HFFc6 (cell line): ENCODE measurements at regions not wholly inside any gene's neighbourhood (a gene's known extent, or its start where the extent isn't known, plus 50 kb on each side); places are given as distances from the start of the nearest gene placed in this dataset.

ENCODE experiments used
- DNase-seq: peaks from one replicate; pipeline ENCODE4 v3.0.0-alpha.2; 2018
- H3K27ac Mint-ChIP-seq: 2 replicates; pipeline ENCODE4 v1.8.0; 2020; ENCODE audit warnings: mild to moderate bottlenecking, mixed read lengths
- H3K27me3 Mint-ChIP-seq: 2 replicates; pipeline ENCODE4 v1.8.0; 2021; ENCODE audit warnings: mild to moderate bottlenecking, moderate library complexity, mixed read lengths; ENCODE audit not compliant: insufficient read depth
- H3K36me3 Mint-ChIP-seq: 2 replicates; pipeline ENCODE4 v1.8.0; 2021; ENCODE audit warnings: low read depth, mixed read lengths
- H3K4me1 Mint-ChIP-seq: 2 replicates; pipeline ENCODE4 v1.8.0; 2020; ENCODE audit warnings: low read depth, mixed read lengths
- H3K4me3 Mint-ChIP-seq: 2 replicates; pipeline ENCODE4 v1.8.0; 2020; ENCODE audit warnings: mild to moderate bottlenecking, moderate library complexity, mixed read lengths
- H3K9me3 Mint-ChIP-seq: 2 replicates; pipeline ENCODE4 v1.8.0; 2020; ENCODE audit warnings: mild to moderate bottlenecking, mixed read lengths
- TF ChIP-seq, protein P1 (sequence below): fragments of 200-600 bp; sonication (generic); IDR thresholded peaks from 2 replicates; pipeline ENCODE4 v1.5.0; 2021; ENCODE audit warnings: antibody characterized with exemption, mild to moderate bottlenecking

DNA sequence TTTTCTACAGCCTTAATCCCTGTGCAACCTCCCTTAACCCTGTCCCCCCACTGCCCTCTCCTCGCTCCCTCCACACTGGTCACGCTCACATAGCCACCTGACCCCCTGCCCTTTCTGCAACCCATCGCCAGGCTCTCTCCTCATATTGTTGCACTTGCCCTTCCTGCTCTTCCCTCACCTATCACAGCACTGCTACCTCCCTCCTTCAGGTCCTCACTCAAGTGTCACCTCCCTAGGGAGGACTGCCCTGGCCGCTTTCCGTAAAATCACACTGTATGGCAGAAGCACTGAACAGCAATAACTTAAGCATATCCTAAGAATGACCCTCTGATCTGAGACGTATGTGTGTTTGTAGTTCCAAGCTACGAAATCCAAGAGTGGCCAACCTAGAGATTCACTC, 406.0 kb downstream of the SIPA1L2 start:
- TF ChIP-seq, protein P1, sequence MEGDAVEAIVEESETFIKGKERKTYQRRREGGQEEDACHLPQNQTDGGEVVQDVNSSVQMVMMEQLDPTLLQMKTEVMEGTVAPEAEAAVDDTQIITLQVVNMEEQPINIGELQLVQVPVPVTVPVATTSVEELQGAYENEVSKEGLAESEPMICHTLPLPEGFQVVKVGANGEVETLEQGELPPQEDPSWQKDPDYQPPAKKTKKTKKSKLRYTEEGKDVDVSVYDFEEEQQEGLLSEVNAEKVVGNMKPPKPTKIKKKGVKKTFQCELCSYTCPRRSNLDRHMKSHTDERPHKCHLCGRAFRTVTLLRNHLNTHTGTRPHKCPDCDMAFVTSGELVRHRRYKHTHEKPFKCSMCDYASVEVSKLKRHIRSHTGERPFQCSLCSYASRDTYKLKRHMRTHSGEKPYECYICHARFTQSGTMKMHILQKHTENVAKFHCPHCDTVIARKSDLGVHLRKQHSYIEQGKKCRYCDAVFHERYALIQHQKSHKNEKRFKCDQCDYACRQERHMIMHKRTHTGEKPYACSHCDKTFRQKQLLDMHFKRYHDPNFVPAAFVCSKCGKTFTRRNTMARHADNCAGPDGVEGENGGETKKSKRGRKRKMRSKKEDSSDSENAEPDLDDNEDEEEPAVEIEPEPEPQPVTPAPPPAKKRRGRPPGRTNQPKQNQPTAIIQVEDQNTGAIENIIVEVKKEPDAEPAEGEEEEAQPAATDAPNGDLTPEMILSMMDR = no peak
- Mint-ChIP-seq H3K4me1 (no peaks in the 10 kb centered on the region; the same call in 1 of the 2 replicates), H3K4me3 (no peak overlapping the region), H3K27me3 (no peaks in the 10 kb centered on the region; the same call in 1 of the 2 replicates), H3K9me3 (peaks cover 32% of the 10 kb centered on the region), H3K36me3 (no peaks in the 10 kb centered on the region), H3K27ac (no peak overlapping the region)
- no peak for DNase-seq

DNA sequence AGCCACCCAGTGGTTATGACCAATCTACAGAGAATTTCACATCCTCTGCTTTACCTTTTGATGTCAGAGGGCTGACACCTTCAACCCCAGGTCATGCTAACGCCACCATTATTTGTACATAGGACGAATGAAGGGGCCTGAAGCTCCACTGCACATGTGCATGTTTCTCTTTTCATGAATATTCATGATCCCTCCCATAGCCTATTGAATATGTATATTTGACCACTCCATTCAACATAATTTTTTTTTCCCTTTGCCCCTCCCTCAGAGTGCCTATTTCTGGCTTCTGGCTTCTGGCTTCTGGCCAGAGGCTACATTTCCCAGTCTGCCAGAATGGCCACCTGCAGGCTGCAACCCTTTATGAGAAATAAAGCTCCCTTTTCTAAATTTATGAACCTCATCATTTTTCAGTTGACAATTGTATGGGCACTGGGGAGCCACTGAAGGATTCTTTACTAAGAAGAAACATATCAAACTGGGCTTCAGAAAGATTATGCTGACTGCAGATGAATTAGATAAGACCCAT, 406.7 kb downstream of the SIPA1L2 start:
- no peaks in the 10 kb centered on the region; the same call in 1 of the 2 replicates for H3K27me3 Mint-ChIP-seq
- no peaks in the 10 kb centered on the region; the same call in 1 of the 2 replicates for H3K4me1 Mint-ChIP-seq
- H3K27ac Mint-ChIP-seq = no peak overlapping the region

DNA sequence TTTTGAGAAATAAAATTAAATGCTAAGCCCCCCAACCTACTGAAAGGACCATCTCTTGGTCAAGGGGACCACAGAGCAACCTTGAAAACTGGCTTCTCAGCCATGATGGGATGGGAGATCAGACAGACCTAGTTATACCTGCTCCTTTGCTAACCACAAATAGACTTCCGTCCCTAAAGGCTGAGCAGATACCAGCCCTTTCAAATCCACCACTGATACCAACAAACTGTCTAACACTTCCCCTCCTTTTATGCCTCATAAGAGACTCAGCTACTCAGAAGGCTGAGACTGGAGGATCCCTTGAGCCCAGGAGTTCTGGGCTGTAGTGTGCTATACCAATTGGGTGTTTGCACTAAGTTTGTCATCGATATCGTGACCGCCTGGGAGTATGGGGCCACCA, 407.3 kb downstream of the SIPA1L2 start:
- no peaks in the 10 kb centered on the region; the same call in 1 of the 2 replicates for H3K36me3 Mint-ChIP-seq
- H3K4me1 Mint-ChIP-seq = no peaks in the 10 kb centered on the region; the same call in 1 of the 2 replicates
- DNase-seq = no peak
- TF ChIP-seq, protein P1 = no peak
- H3K4me3 Mint-ChIP-seq = no peak overlapping the region
- peaks cover 35% of the 10 kb centered on the region for H3K9me3 Mint-ChIP-seq
- H3K27me3 Mint-ChIP-seq = no peaks in the 10 kb centered on the region; the same call in 1 of the 2 replicates
- H3K27ac Mint-ChIP-seq = no peak overlapping the region

More for the DNA sequence above, 406.7 kb downstream of the SIPA1L2 start:
- DNase-seq = no peak
- Mint-ChIP-seq H3K4me3 (no peak overlapping the region), H3K36me3 (no peaks in the 10 kb centered on the region; the same call in 1 of the 2 replicates), H3K9me3 (peaks cover 34% of the 10 kb centered on the region)
- TF ChIP-seq, protein P1 = no peak

DNA sequence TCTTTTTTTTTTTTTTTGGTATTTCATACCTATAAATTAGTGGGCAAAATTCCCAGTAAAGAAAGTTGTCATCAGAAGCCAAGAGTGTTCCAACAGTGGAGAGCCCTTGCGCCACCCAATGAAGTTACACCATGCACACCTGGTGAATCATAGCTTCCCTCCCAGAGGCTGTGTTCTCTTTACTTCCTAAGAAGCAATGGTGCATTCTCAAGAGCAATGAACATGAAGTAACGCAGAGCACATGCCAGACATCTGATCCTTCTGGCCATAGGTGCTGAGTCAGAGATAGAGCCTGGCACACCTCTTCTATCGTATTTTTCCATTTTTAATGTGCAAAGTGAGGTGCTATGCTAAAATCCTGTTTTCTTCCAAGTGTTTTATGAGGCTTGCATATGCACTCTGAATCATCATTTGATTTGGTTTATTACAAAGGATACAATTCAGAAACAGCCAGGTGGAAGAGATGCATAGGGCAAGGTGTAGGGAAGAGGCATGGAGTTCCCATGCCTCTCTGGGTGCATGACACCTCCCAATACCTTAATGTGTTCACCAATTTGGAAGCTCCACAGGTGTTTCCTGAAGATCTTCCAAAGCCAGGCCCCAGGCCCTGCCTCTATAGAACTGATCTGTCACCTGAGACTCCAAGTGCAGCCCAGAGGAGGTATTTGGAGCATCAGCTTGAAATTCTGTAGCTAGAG, 408.0 kb downstream of the SIPA1L2 start:
- TF ChIP-seq, protein P1 = no peak
- Mint-ChIP-seq H3K9me3 (peaks cover 35% of the 10 kb centered on the region), H3K27me3 (no peaks in the 10 kb centered on the region), H3K36me3 (no peaks in the 10 kb centered on the region; the same call in 1 of the 2 replicates), H3K4me1 (no peaks in the 10 kb centered on the region; the same call in 1 of the 2 replicates), H3K27ac (no peak overlapping the region), H3K4me3 (no peak overlapping the region)
- no peak for DNase-seq

DNA sequence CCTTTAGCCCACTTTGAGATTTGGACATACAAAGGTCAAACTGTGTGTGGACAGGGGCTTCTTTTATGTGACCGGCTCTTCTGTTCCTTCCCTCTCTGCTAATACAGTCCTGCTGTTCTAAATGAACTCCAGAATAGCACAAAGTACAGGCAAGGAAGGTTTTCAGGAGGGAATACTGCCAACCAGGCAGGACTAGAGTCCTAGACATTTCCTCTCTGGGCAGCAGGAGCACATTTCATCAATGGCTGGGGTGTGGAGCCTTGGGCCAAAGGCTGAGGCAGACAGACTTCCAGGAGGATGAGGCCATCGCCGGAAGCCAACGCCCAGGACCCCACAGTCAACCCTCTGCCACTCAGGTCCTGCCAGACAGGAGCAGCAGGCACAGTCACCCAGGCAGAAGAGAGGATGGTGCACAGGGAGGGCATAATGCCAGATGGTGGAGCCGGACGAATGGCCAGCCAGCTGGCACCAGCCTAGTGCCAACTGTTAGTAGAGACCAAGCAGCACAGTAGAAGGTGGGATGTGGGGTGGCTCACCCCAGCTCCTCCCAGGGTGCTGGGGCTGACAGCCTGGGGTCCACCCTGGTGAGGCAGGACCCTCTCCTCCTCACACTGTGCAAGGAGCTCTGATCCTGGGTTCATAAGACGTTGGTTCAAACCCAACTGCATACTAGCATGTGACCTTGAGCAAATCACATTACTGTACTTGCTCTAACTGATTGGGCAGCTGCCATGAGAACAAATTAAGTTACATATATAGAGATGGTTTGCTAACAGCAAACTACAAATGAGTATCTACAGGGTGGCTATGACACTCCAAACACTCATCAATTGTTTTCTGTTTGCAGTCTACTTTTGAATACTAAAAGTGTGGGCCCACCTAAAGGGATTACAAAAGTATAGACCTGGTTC, 410.7 kb downstream of the SIPA1L2 start:
- no peak for DNase-seq
- no peaks in the 10 kb centered on the region for H3K27me3 Mint-ChIP-seq
- H3K9me3 Mint-ChIP-seq = peaks cover 34% of the 10 kb centered on the region
- H3K27ac Mint-ChIP-seq = no peak overlapping the region
- TF ChIP-seq, protein P1 = no peak
- H3K36me3 Mint-ChIP-seq = no peaks in the 10 kb centered on the region; the same call in 1 of the 2 replicates
- no peaks in the 10 kb centered on the region for H3K4me1 Mint-ChIP-seq
- no peak overlapping the region for H3K4me3 Mint-ChIP-seq
